HuH-7.5 (cell line): ENCODE measurements at regions not wholly inside any gene's neighbourhood (a gene's known extent, or its start where the extent isn't known, plus 50 kb on each side); places are given as distances from the start of the nearest gene placed in this dataset.
"Not testable (repeated sequence)": the region's sequence is repeated elsewhere in the genome, so short reads cannot be mapped to it uniquely, and the experiment has no call there.

ENCODE experiments used
- DNase-seq: peaks from one replicate; pipeline ENCODE4 v3.0.0; 2011; ENCODE audit warnings: low spot score

- DNase-seq: no peak
These were observed 100.2 kb upstream of the IPO9 start for GRCh38 chr1:201728731-201729130.

DNA sequence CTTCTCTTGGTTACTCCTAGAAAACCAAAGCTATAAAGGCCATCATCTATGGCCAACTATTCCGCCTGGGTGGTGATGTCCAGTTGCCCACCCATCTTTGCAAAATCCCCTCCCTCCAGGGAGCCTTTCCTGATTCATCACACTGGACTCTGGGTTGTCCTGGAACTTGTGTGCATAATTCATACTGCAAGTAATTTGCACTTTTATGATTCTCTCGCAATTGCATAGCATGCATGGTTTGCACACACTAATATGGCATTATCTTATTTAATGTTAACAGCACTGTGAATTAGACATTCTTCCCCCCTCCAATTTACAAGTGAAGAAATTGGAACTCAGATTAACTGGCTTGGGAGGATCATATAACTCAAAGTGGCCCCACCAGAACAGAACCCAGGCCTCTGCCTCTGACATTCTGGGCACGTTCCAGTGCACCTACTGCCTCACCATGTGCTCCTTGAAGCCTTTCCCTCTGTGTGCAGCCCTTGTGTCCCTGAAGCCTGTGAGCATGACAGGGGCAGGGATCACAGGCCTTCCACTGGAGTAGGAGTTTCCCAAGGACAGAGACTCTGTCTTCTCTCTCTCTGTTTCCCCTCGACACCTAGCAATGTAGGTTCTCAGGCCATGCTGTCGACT lies 98.9 kb upstream of the IPO9 start:
- DNase-seq: no peak

DNA sequence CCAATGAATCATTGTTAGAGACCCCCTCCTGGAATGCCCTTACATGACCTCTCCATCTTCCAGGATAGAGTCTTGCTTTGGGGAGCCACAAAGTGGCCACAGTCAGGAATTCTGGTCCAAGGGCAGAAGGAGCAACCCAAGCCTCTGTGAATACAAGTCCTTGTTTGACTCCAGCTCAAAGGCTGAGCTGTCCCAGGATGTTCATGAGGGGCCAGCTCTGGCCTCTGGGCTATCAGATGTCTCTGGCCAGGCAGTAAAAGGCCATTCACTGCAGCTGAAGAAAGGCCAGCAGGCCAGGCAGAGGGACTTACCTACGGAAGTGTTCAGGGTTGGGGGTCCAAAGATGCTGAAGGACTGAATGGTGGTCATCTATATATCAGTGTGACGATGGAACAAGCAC lies 98.3 kb upstream of the IPO9 start:
- no peak for DNase-seq

DNA sequence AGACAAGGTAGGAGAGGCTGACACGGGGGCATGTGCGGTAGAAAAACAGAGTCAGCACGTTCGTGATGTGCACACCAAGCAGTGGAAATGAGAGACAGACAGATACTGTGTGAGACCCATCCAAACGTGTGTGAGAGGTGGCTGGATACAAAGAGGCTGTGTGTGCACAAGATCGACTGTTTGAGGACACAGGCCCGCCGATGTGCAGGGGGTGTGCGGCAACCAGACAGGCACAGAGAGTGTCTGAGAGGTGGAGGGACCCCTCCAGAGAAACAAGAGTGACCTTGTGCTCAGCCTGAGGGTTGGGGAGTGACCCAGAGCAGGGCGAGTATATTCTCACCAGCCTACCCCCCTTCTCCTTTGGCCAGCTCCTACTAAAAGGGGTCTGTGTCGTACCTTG lies 97.8 kb upstream of the IPO9 start:
- DNase-seq: no peak

DNA sequence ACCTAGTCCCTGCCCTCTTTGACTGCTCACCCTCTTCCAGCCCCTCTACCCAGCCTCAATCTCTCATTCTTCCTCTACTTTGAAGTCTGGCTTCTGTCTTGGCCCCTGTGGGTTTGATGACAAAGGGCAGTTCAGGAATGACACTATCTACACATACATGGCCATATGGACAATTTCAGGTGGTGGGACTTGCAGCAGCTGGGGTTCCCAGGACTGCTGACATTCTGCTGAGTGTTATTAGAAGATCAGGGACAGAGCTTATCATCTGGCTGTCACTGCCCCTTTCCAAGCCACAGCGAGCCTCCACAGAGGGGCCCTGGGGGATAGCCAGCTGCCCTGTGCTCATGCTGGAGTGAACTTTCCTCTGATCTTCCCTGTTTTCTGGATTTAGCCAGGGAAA lies 97.4 kb upstream of the IPO9 start:
- DNase-seq: no peak

DNA sequence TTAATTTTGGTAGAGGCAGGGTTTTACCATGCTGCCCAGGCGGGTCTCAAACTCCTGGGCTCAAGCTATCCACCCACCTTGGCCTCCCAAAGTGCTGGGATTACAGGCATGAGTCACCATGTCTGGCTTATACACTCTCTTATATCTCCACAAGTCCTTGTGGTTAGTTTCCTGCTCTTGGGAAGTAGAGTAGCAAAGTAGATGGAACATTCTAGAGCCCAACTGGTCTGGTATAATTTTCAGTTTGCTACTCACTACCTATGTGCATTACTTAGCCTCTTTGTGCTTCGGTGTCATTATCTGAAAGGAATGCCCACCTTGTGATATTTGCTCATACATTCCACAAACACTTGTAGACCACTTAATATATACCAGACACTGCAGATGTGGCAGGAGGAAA lies 96.6 kb upstream of the IPO9 start:
- no peak for DNase-seq

DNA sequence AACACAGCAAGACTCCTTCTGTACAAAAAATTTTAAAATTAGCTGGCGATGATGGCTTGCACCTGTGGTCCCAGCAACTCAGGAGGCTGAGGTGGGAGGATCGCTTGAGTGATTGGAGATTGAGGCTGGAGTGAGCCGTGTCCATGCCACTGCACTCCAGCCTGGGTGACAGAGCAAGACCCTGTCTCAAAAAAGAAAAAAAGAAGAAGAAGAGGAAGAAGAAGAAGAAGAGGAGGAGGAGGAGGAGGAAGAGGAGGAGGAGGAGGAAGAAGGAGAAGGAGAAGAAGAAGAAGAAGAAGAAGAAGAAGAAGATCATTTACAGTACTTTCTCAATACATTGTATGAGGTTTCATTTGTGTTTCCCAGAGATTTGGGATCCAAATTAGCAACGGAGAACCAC lies 94.7 kb upstream of the IPO9 start:
- not testable (repeated sequence) for DNase-seq

DNA sequence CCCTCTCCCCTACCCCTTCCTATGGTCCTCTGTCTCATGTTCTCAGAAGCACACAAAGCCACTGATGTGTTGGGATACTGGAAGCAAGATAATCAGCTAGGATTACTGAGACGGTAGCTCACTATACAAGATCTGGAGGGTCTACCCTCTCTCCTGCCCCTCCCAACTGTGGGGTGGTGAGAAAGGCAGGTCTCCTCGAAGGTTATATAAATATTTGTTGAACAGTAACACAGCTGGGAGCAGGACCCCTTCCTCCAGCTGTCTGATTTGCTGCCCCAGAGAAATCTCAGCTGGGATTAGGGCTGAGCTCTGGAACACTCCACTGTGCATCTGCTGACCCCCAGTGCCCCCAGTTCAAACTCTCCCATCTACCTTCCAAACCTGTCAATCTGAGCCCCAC lies 94.2 kb upstream of the IPO9 start:
- no peak for DNase-seq

DNA sequence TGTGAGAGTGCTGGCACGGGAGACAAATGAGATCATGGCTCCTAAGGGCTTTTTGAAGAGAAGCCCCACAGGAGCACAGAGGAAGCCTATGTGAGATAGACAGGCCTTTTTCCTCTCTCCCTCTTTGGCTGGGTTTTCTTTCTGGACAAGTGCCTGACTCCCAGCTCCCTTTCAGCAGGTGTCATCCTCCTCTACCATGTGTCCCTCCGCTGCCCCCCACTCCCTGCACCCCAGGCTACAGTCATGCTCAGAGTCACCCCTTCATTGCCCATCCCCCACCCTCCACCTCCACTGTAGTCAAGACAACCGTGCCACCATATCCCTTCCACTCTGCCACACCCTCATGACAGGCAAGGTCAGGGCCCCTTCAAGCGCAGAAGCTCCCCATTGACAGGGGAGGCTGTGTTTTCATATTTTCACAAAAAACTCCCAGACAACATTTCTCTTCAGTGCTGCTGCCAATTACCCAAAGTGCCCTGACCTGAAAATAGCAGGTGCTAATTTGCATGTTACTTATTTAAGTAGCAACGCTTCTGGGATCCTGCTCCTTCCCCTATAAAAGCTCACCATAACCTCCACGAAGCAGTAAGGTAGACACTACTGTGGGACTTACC lies 92.1 kb upstream of the IPO9 start:
- DNase-seq: no peak

DNA sequence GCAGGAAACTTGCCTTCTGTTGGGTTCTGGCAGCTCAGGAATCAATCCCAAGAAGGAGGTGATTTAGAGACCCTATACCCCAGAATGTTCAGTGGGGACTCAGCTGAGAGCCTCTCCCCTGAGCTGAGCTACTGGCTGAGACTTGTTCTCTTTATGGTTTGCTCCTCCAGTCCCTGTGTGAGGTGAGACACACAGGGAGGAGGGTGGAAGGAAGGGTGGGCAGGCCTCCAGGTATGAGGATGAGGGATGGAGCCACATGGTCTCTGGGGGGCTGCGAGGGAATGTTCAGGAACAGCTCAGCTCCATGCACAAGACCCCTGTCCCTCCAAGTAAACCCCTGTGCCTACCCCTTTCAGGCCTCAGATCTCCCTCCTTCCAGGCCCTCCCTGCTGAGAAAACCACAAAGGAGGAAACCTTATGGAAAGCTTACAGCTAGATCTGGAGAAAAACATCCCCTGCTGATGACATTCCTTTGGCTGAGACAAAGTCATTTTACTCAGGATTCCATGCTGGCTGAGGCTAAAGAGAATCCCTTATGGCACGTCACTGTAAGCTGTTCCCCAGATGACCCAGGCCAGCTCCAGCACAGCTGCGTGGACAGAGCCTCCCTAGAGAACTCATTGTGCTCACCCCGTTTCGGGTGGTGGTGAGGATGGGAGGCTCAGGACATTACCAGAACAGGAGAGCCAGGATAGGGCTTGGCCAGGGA lies 91.5 kb upstream of the IPO9 start:
- DNase-seq: no peak

- DNase-seq: no peak
These were observed 89.9 kb upstream of the IPO9 start for GRCh38 chr1:201739080-201739479.

GRCh38 chr1:201739492-201740085 lies 89.4 kb upstream of the IPO9 start:
- DNase-seq: peak; percentile 57

DNA sequence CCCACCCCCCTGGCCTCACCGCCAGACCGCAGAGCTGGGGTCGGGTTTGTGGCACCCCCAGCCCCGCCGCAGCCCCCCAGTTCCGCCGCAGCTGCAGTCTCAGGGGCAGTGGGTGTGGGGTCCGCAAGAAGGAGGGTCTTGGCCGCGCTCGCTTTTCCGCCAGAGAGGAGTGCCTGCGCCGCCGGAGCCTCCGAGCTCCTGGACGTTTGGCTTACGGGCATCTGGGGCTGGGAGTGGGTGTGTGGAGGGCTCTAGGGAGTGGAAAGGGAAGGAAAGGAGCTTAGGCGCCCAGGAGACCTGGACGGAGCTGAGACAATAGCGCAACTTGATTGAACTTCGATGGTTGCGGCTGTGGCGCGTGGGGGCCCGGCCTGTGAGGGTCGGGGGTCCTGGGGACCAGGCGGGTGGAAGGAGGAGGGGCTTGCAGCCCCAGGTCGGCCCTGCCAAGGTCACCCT lies 88.8 kb upstream of the IPO9 start:
- DNase-seq: no peak

GRCh38 chr1:201740670-201741111 lies 88.3 kb upstream of the IPO9 start:
- DNase-seq: no peak

- no peak for DNase-seq
These were observed 87.1 kb upstream of the IPO9 start for GRCh38 chr1:201741763-201742342.

- DNase-seq: no peak
These were observed 86.5 kb upstream of the IPO9 start for GRCh38 chr1:201742476-201742875.

GRCh38 chr1:201742955-201743805 lies 85.8 kb upstream of the IPO9 start:
- no peak for DNase-seq

- no peak for DNase-seq
These were observed 83.9 kb upstream of the IPO9 start for GRCh38 chr1:201745023-201745422.

DNA sequence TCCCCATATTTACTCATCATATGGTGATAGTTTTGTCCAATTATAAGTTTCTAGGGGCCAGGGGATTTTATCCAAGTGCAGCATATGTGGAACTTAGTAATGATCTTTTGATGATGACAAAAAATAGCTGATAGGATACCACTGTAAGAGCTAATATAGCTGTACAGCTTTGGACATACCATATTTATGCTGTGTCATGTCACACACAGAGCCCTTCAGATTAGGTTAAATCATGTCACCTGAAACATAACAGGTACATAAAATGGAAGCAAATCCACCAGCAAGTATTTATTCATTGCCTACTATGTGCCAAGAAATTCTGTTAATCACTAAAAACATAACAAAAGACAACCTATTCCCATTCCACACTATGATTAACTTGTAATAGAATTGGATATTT lies 82.8 kb upstream of the IPO9 start:
- DNase-seq: no peak

- no peak for DNase-seq
These were observed 81.7 kb upstream of the IPO9 start for GRCh38 chr1:201747261-201747660.

DNA sequence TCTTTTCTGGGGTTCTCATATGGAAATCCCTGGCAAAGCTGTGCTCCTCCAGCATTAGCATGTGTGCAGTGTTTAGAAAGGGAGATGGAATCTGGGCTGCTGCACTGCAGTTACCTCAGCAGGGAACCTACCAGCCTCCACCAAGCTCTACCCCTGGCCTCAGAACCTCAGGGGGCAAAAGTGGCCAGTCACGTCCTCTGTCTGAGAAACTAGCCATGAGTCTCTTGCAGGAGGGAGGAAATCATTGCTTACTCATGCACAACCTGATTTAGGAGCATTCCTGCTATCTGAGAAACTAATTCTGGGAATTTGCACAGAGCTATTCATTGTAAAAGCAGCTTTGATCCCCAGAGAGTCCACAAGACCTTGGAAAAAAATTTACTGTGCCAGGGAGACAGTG lies 80.6 kb upstream of the IPO9 start:
- no peak for DNase-seq
